Neural progenitor cell (in vitro differentiated cells): ENCODE measurements at regions not wholly inside any gene's neighbourhood (a gene's known extent, or its start where the extent isn't known, plus 50 kb on each side); places are given as distances from the start of the nearest gene placed in this dataset.

Experiments used
- CTCF ChIP-seq: fragments of 200-600 bp; sonication (generic); IDR thresholded peaks from 2 replicates; pipeline ENCODE4 v1.5.1; 2017; ENCODE audit warnings: antibody characterized with exemption, mild to moderate bottlenecking
- EZH2 ChIP-seq: fragments of 200-600 bp; sonication (generic); IDR thresholded peaks from 2 replicates; pipeline ENCODE4 v1.6.1; 2017; ENCODE audit warnings: antibody characterized with exemption, mild to moderate bottlenecking, moderate library complexity

GRCh38 chr14:44795725-44796124 lies 166.0 kb downstream of the KLHL28 start:
- TF ChIP-seq CTCF = no peak
- TF ChIP-seq EZH2 = no peak
